ENCODE measurements at regions not wholly inside any gene's neighbourhood (a gene's known extent, or its start where the extent isn't known, plus 50 kb on each side); places are given as distances from the start of the nearest gene placed in this dataset.

DNA sequence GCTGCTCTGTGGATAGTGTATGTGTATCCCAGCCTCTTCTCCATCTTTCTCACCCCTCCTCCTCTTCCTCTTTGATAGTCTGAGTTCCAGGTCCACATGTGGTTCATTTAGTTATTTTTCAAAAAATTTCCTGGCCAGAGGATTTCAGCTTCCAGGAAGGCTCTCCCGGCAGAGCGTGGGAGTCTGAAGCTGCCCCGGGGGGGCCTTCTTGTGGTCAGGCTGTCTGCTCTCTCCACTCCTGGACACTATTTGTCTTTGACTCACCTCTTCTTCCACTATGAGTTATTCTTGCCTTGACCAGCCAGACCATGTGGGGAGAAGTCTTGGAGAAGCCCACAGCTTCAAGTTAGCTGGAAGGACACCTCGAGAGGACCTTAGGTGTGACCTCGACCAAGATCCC, 258.8 kb downstream of the CDC5L start:
- CTCF ChIA-PET: no interaction called here
- H3K27me3 Mint-ChIP-seq: peaks cover 8% of the 10 kb centered on the region
- no peaks in the 10 kb centered on the region for H3K4me1 Mint-ChIP-seq
- H3K36me3 Mint-ChIP-seq (ENCODE audit: low read depth): no peaks in the 10 kb centered on the region
- intact Hi-C loops (cut with micrococcal nuclease): no loop called here
- ATAC-seq (ENCODE audit: low read depth): no peak
- POLR2A ChIA-PET: no interaction called here
- no peak for DNase-seq
- TF ChIP-seq, protein P1, sequence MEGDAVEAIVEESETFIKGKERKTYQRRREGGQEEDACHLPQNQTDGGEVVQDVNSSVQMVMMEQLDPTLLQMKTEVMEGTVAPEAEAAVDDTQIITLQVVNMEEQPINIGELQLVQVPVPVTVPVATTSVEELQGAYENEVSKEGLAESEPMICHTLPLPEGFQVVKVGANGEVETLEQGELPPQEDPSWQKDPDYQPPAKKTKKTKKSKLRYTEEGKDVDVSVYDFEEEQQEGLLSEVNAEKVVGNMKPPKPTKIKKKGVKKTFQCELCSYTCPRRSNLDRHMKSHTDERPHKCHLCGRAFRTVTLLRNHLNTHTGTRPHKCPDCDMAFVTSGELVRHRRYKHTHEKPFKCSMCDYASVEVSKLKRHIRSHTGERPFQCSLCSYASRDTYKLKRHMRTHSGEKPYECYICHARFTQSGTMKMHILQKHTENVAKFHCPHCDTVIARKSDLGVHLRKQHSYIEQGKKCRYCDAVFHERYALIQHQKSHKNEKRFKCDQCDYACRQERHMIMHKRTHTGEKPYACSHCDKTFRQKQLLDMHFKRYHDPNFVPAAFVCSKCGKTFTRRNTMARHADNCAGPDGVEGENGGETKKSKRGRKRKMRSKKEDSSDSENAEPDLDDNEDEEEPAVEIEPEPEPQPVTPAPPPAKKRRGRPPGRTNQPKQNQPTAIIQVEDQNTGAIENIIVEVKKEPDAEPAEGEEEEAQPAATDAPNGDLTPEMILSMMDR (IDR thresholded peaks at IDR 0.05): no peak
- H3K9me3 Mint-ChIP-seq: no peaks in the 10 kb centered on the region
- no peak overlapping the region for H3K27ac Mint-ChIP-seq
- H3K4me3 Mint-ChIP-seq: no peak overlapping the region

DNA sequence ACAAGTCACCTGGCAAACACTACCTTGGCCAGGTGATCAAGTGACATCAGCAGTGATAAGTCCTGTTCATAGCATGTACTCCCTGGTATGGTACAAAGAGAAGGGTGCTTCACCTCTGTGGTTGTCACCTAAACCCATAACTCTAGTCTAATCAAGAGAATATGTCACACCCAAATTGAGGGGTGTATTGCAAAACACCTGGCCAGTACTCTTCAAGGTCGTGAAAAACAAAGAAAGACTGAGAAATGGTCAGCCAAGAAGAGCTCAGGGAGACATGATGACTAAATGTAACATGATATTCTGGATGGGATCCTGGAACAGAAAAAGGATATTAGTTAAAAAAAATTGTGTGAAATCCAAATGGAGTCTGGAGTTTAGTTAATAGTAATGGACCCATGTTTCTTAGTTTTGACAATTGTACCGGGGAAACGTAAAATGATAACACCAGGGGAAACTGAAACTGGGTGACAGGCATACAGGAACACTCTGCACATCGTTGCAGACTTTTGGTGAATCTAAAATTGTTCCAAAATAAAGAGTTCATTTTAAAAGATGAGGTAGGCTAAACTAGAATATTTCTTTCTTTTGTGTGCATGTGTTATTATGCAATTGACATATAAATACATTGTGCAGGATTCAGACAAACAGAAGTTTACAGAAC, 262.0 kb downstream of the CDC5L start:
- DNase-seq: no peak
- TF ChIP-seq, protein P1 (IDR thresholded peaks at IDR 0.05): no peak
- peaks cover 20% of the 10 kb centered on the region for H3K27me3 Mint-ChIP-seq
- H3K27ac Mint-ChIP-seq: no peak overlapping the region
- H3K4me3 Mint-ChIP-seq: no peak overlapping the region
- ATAC-seq (ENCODE audit: low read depth): no peak
- H3K4me1 Mint-ChIP-seq: no peaks in the 10 kb centered on the region
- H3K36me3 Mint-ChIP-seq (ENCODE audit: low read depth): no peaks in the 10 kb centered on the region
- CTCF ChIA-PET: interaction anchor here (1.4 kb wide), 1 partner anchor 10 kb away, joined by 3 read pairs; no protein-coding TSS in a partner anchor
- POLR2A ChIA-PET: no interaction called here
- intact Hi-C loops (cut with micrococcal nuclease): no loop called here
- H3K9me3 Mint-ChIP-seq: no peaks in the 10 kb centered on the region

DNA sequence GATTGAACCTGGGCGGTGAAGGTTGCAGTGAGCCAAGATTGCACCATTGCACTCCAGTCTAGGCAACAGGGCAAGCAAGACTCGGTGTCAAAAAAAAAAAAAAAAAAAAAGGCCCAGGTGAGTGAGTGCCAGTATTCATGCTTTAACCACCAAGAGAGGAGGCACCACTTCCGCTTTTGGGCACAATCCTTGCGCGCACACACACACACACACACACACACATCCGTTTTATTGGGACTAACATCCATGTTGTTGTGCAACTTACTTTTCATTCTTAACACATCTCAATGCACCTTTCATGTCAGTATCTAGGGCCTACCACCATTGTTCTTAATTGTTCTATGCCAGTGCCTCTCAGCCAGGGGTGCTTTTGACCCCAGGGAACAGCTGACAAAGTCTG, 263.0 kb downstream of the CDC5L start:
- Mint-ChIP-seq H3K9me3 (no peaks in the 10 kb centered on the region), H3K4me1 (peaks cover 2% of the 10 kb centered on the region), H3K27me3 (peaks cover 24% of the 10 kb centered on the region), H3K27ac (no peak overlapping the region), H3K36me3 (ENCODE audit: low read depth) (no peaks in the 10 kb centered on the region), H3K4me3 (no peak overlapping the region)
- ChIA-PET CTCF (no interaction called here), POLR2A (no interaction called here)
- intact Hi-C loops (cut with micrococcal nuclease): no loop called here
- TF ChIP-seq, protein P1 (IDR thresholded peaks at IDR 0.05): no peak
- DNase-seq (no peak), ATAC-seq (ENCODE audit: low read depth) (no peak)

DNA sequence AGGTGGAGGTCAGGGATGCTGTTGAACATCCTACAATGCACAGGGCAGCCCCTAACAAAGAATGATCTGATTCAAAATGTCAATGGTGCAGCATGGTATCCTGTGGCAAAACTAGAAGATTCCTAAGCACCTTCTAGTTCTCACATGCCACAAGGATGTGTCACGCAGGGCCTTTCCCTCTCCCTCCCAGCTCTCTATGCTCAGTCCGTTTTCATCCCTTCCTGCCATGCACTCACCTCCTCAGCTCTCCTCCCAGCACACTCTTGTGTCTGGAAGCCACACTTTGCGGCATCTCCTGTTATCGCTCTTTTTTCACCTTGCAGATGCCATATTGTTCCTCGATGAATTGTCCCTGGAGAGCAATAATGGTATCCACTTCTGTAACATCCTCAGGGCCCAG, 263.4 kb downstream of the CDC5L start:
- peaks cover 26% of the 10 kb centered on the region for H3K27me3 Mint-ChIP-seq
- TF ChIP-seq, protein P1 (IDR thresholded peaks at IDR 0.05): no peak
- no peak overlapping the region for H3K27ac Mint-ChIP-seq
- no peaks in the 10 kb centered on the region for H3K9me3 Mint-ChIP-seq
- ChIA-PET CTCF (no interaction called here), POLR2A (no interaction called here)
- H3K36me3 Mint-ChIP-seq (ENCODE audit: low read depth): no peaks in the 10 kb centered on the region
- no peak overlapping the region for H3K4me3 Mint-ChIP-seq
- peaks cover 2% of the 10 kb centered on the region for H3K4me1 Mint-ChIP-seq
- ATAC-seq (ENCODE audit: low read depth) (no peak), DNase-seq (no peak)
- intact Hi-C loops (cut with micrococcal nuclease): no loop called here

DNA sequence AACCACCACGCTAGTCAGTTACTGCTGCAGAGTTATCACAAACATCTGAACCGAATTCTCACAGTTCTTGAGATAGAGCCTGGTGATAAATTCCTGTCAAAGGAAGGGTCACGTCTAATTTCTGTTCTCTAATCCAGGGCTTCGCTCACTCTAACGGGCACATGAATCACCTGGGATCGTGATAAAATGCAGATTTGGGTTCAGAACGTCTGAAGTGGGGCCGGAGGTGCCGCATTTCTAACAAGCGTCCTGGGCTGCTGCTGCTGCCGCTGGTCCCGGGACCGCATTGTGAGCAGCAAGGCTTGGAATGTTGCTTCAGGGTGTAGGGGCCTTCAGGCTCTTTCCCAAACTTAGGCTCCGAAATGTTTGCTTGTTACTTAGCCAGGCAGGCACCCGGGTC, 264.1 kb downstream of the CDC5L start:
- TF ChIP-seq, protein P1 (IDR thresholded peaks at IDR 0.05): no peak
- Mint-ChIP-seq H3K27ac (no peak overlapping the region), H3K4me1 (peaks cover 2% of the 10 kb centered on the region), H3K4me3 (no peak overlapping the region), H3K27me3 (peaks cover 24% of the 10 kb centered on the region), H3K36me3 (ENCODE audit: low read depth) (no peaks in the 10 kb centered on the region), H3K9me3 (no peaks in the 10 kb centered on the region)
- ChIA-PET POLR2A (no interaction called here), CTCF (interaction anchor here (1.2 to 6.6 kb wide), 2 partner anchors 1063 to 1271 kb away, joined by 4 to 176 read pairs; no protein-coding TSS in a partner anchor)
- DNase-seq (no peak), ATAC-seq (ENCODE audit: low read depth) (no peak)
- intact Hi-C loops (cut with micrococcal nuclease): no loop called here
